Activated naive CD4-positive, alpha-beta T cell treated with anti-CD3 and anti-CD28 coated beads for 36 hours (primary cell): ENCODE measurements at regions not wholly inside any gene's neighbourhood (a gene's known extent, or its start where the extent isn't known, plus 50 kb on each side); places are given as distances from the start of the nearest gene placed in this dataset.

ENCODE experiments used
- CTCF ChIA-PET: fragments of 350-600 bp; sonication (Branson Sonifier 250); formaldehyde crosslinking; loops from one replicate; lab custom pipeline; 2021; ENCODE audit warnings: antibody characterized with exemption; lab: Charles Lee
- DNase-seq: peaks from one replicate; pipeline ENCODE4 v3.0.0-alpha.2; 2020
- H3K27ac Mint-ChIP-seq: one replicate; pipeline ENCODE4 v1.8.0; 2021; ENCODE audit warnings: mild to moderate bottlenecking, mixed read lengths
- H3K27me3 Mint-ChIP-seq: one replicate; pipeline ENCODE4 v1.8.0; 2021; ENCODE audit warnings: low read depth, mixed read lengths
- H3K36me3 Mint-ChIP-seq: one replicate; pipeline ENCODE4 v1.8.0; 2021; ENCODE audit warnings: low read depth, mixed read lengths
- H3K4me1 Mint-ChIP-seq: one replicate; pipeline ENCODE4 v1.8.0; 2021; ENCODE audit warnings: low read depth, mixed read lengths
- H3K4me3 Mint-ChIP-seq: one replicate; pipeline ENCODE4 v1.8.0; 2021; ENCODE audit warnings: mild to moderate bottlenecking, moderate library complexity, mixed read lengths
- H3K9me3 Mint-ChIP-seq: one replicate; pipeline ENCODE4 v1.8.0; 2021; ENCODE audit warnings: mixed read lengths
- intact Hi-C: fragments of 100-400 bp; cut with micrococcal nuclease; formaldehyde crosslinking; loops from one replicate; pipeline ENCODE4 v1.15.1; 2023

DNA sequence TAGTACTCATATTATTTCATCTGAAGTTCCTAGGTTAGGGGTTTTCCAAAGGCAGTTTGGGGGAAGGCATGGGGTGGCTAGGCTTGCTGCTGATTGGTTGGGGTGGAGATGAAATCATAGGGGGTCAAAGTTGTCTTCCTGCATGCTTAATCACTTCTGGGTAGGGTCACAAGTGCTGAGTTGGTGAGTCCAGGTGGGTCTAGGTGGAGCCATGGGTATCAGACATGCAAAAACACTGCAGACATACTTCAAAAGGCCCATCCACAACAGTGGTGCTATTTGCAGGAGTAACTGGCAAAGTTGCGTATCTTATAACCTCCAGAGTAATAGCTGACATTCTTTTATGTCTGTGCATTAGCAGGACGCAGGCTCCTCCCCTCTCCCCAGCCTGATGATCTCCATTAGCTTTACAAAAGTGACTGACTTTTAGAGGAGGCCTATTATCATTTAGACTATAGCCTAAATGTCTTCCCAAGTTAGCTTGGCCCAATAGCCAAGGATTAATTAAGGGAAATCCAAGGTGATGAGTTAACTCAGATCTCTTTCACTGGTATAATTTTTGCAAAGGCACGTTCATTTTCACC, 374.4 kb upstream of the PRMT6 start:
- Mint-ChIP-seq H3K4me1 (no peaks in the 10 kb centered on the region), H3K9me3 (peaks cover 11% of the 10 kb centered on the region)

DNA sequence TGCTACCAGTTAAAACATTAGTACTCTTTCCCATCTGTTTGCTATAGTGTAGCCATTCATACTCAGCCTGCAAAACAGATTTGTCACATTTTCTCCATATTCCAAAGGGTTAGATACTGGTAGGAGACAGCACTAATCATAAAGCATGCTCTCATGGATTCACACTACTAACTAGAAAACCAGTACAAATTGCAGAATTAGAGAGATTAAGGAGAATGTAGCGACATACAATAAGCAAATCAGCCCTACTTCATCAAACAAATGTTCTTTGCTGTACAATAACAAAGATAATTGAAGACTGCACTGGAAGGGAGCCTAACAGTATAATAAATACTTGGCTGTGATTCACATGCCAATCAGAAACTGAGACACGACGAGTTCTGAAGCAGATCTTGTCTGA, 368.0 kb upstream of the PRMT6 start:
- no peaks in the 10 kb centered on the region for H3K36me3 Mint-ChIP-seq
- peaks cover 11% of the 10 kb centered on the region for H3K9me3 Mint-ChIP-seq
- no peaks in the 10 kb centered on the region for H3K27me3 Mint-ChIP-seq
- no peak overlapping the region for H3K4me3 Mint-ChIP-seq
- H3K27ac Mint-ChIP-seq, result no peak overlapping the region
- no peak for DNase-seq
- intact Hi-C loops, result no loop called here
- CTCF ChIA-PET, result no interaction called here
- H3K4me1 Mint-ChIP-seq, result no peaks in the 10 kb centered on the region

More for the DNA sequence above, 374.4 kb upstream of the PRMT6 start:
- Mint-ChIP-seq H3K27ac (no peak overlapping the region), H3K4me3 (no peak overlapping the region), H3K27me3 (no peaks in the 10 kb centered on the region), H3K36me3 (no peaks in the 10 kb centered on the region)
- CTCF ChIA-PET, result no interaction called here
- no peak for DNase-seq
- intact Hi-C loops, result no loop called here

DNA sequence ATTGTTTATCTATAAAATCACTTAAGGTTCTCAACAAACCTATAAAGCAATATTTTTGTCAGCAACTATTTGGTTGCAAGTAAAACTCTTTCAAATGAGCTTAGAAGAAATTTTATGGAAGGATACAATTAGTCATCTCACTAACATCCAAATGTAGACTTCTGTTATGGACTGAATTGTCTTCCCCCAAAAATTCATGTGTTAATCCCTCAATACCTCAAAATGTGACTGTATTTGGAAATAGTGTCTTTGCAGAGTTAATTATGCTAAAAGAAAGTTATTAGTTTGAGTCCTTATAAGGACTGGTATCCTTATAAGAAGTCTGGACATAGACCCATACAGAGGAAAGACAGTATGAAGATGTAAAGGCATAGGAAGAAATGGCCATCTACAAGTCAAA, 357.8 kb upstream of the PRMT6 start:
- no peaks in the 10 kb centered on the region for H3K27me3 Mint-ChIP-seq
- H3K4me3 Mint-ChIP-seq, result no peak overlapping the region
- intact Hi-C loops, result no loop called here
- no peak overlapping the region for H3K27ac Mint-ChIP-seq
- H3K4me1 Mint-ChIP-seq, result no peaks in the 10 kb centered on the region
- no peaks in the 10 kb centered on the region for H3K36me3 Mint-ChIP-seq
- DNase-seq, result no peak
- H3K9me3 Mint-ChIP-seq, result peaks cover 6% of the 10 kb centered on the region
- CTCF ChIA-PET, result no interaction called here

DNA sequence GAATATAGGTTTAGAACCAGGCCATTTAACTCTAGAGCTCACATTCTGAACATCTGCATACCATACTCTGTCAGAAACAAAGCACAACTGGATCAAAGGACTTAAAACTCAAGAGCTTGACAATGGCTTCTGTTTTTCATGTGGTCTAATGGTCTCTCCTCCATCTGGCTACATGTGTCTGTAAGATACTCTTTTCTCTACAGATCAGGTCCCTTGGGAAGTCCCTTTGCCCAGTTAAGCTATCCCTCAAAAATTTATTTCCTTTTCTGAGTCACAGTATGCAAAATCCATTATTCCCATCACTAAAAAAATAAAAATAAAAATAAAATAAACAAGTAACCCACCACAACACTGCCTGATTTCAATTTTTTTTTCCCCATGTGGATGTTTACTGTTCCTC, 357.0 kb upstream of the PRMT6 start:
- H3K36me3 Mint-ChIP-seq, result no peaks in the 10 kb centered on the region

DNA sequence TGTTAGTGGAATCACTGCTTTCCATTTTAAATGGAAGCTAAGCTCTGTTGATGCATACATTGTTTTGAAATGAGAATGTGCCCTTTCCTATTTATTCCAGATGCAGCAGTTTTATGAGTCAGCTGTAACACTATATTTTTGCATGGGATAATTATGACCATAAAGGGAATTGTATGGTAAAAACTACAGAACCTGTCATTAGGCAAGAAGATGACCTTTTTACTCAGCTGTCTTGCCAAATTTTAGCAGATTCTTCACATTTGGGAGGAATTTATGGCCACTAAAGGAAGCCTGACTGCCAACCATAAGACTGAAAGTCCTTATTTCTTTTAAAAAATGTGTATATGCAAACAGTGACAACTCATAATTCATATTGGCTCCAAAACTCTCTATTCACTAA, 356.3 kb upstream of the PRMT6 start:
- no peak overlapping the region for H3K4me3 Mint-ChIP-seq
- H3K36me3 Mint-ChIP-seq, result no peaks in the 10 kb centered on the region
- DNase-seq, result no peak
- peaks cover 8% of the 10 kb centered on the region for H3K9me3 Mint-ChIP-seq
- no peaks in the 10 kb centered on the region for H3K4me1 Mint-ChIP-seq
- CTCF ChIA-PET, result no interaction called here
- intact Hi-C loops, result no loop called here
- no peaks in the 10 kb centered on the region for H3K27me3 Mint-ChIP-seq
- no peak overlapping the region for H3K27ac Mint-ChIP-seq

More for the DNA sequence above, 357.0 kb upstream of the PRMT6 start:
- intact Hi-C loops, result no loop called here
- CTCF ChIA-PET, result no interaction called here
- H3K4me3 Mint-ChIP-seq, result no peak overlapping the region
- no peaks in the 10 kb centered on the region for H3K4me1 Mint-ChIP-seq
- H3K27ac Mint-ChIP-seq, result no peak overlapping the region
- DNase-seq, result no peak
- H3K9me3 Mint-ChIP-seq, result peaks cover 8% of the 10 kb centered on the region
- H3K27me3 Mint-ChIP-seq, result no peaks in the 10 kb centered on the region

DNA sequence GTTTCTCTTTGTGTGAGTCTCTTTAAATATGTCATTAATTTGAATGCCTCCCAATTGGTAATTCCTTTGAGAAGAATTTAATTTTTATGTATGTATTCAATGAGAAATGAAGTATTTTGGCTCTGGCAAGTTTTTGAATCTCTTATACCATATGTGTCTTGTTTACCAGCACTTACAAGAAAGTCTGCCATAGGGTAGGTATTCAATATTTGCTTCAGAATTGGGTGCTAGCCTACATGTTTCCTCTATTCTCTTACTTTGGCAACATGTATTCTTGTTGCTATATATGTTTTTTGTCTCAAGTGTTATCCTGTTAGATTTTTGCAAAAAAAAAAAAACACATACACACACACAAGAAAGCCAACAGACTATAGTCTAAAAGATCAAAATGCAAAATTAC, 350.5 kb upstream of the PRMT6 start:
- CTCF ChIA-PET, result no interaction called here
- no peaks in the 10 kb centered on the region for H3K4me1 Mint-ChIP-seq
- peaks cover 8% of the 10 kb centered on the region for H3K9me3 Mint-ChIP-seq
- no peak overlapping the region for H3K4me3 Mint-ChIP-seq
- no peak for DNase-seq
- H3K27me3 Mint-ChIP-seq, result no peaks in the 10 kb centered on the region
- no peaks in the 10 kb centered on the region for H3K36me3 Mint-ChIP-seq
- H3K27ac Mint-ChIP-seq, result no peak overlapping the region
- intact Hi-C loops, result no loop called here

DNA sequence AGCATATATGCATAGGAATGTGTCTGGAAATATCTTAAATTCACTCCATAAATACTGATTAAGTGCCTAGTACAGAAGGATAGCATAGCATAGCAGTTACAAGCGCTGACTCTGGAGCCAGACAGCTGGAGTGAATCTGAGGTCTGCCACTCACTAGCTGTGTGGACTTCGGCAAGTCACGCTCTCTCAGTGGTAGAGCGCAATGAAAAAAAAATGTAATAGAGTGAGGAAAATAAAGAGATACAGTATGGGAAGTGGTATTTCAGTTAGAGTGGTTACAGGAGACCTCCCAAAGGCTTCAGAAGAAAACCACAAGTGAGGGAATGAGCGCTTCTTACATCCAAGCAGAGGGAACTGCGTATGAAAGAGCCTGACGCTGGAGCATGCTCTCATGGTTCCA, 338.9 kb upstream of the PRMT6 start:
- intact Hi-C loops, result no loop called here
- CTCF ChIA-PET, result no interaction called here

DNA sequence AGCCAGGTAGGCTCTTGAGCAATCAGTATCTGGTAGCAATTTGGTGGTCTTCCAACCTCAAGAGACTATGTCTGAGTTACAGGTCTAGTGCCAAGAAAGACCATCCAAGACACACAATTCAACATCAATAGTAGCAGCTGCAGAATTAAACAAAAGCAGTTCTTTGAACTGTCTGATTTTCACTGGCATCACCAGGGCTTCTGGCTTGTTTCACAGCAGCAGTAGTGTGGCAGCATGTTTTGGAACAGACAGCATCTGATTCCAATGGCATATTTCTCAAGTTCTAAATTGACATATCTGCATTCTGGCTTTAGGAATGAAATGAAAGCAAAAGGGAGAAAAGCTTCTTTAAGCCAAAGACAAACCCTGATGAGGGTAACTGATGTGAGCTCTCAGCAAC, 334.7 kb upstream of the PRMT6 start:
- CTCF ChIA-PET, result no interaction called here
- Mint-ChIP-seq H3K9me3 (peaks cover 5% of the 10 kb centered on the region), H3K4me3 (no peak overlapping the region), H3K4me1 (no peaks in the 10 kb centered on the region), H3K27ac (no peak overlapping the region), H3K27me3 (no peaks in the 10 kb centered on the region), H3K36me3 (no peaks in the 10 kb centered on the region)
- intact Hi-C loops, result no loop called here
- DNase-seq, result no peak

More for the DNA sequence above, 338.9 kb upstream of the PRMT6 start:
- no peaks in the 10 kb centered on the region for H3K27me3 Mint-ChIP-seq
- no peak overlapping the region for H3K4me3 Mint-ChIP-seq
- H3K36me3 Mint-ChIP-seq, result no peaks in the 10 kb centered on the region
- H3K4me1 Mint-ChIP-seq, result no peaks in the 10 kb centered on the region
- no peak overlapping the region for H3K27ac Mint-ChIP-seq
- DNase-seq, result no peak
- peaks cover 2% of the 10 kb centered on the region for H3K9me3 Mint-ChIP-seq

DNA sequence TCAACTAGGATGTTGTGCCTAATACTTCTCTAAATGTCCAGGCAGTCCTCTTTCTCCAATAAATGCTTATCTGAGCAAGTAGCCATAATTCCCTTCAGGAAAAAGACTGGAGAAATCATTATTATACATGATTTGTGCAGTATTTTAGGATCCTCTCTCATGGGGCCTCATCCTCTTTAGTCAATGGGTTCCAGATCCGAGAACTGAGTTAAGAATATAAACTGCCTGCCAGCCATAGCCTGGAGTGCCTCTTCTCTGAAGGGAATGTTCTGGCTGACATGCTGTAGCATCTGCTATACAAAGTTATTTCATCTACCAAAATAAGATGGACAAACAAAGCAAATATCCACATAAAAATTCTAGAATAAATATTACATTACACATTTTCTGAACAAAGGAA, 334.0 kb upstream of the PRMT6 start:
- CTCF ChIA-PET, result no interaction called here
- Mint-ChIP-seq H3K36me3 (no peaks in the 10 kb centered on the region), H3K4me3 (no peak overlapping the region), H3K27me3 (no peaks in the 10 kb centered on the region), H3K4me1 (no peaks in the 10 kb centered on the region), H3K27ac (no peak overlapping the region), H3K9me3 (peaks cover 5% of the 10 kb centered on the region)
- intact Hi-C loops, result no loop called here
- DNase-seq, result no peak

DNA sequence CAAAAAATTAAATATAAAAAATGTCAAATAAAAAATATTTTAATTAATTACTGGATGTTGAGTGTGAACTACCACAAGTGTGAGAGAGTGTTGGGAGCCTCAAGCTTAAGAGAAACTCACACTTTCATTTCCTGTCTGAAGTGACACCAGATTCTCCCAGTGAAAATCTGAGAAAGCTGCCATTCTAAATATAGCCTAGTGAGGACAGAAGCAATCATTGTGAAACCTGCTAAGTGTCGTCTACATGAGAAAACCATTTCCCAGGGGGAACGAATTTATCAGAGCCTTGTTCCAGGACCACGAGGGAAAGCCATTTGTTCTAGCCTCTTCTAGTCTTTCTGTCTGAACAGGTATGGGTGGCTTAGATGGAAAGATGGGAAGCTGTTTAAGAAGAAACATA, 329.3 kb upstream of the PRMT6 start:
- Mint-ChIP-seq H3K4me3 (no peak overlapping the region), H3K27ac (no peak overlapping the region), H3K27me3 (no peaks in the 10 kb centered on the region), H3K9me3 (peaks cover 3% of the 10 kb centered on the region), H3K4me1 (no peaks in the 10 kb centered on the region), H3K36me3 (no peaks in the 10 kb centered on the region)
- no peak for DNase-seq
- intact Hi-C loops, result no loop called here
- CTCF ChIA-PET, result no interaction called here

DNA sequence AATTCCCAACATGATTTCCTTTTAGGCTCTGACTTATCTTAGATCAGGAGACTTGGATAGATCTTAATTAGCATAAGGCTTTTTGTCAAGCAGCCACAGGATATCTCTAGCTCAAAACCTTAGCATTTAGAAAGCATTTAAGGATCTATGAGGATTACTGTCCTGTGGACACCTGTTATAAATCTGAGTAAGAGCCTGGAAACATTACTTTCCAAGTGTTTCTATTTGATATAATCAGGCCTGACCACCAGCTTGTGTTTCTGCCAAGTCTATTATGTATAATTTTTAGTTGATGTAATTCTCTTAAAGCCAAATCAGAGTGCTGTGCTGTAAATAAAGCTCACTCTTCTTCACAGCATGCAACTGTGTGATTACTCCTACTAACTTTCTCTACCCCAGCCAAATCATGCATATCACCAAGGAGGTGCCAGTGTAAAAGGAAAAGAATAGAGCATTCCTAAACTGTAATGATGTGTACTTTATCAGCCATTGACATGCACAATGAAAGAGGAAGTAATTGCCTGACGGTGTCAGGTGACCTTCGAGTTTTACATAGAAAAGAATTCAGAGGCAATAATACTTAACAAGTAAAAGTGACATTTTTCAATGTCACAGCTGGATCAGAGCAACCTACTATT, 309.9 kb upstream of the PRMT6 start:
- Mint-ChIP-seq H3K36me3 (no peaks in the 10 kb centered on the region), H3K4me3 (no peak overlapping the region), H3K27ac (no peak overlapping the region), H3K27me3 (no peaks in the 10 kb centered on the region), H3K4me1 (no peaks in the 10 kb centered on the region), H3K9me3 (peaks cover 2% of the 10 kb centered on the region)
- CTCF ChIA-PET, result no interaction called here
- intact Hi-C loops, result no loop called here
- no peak for DNase-seq

DNA sequence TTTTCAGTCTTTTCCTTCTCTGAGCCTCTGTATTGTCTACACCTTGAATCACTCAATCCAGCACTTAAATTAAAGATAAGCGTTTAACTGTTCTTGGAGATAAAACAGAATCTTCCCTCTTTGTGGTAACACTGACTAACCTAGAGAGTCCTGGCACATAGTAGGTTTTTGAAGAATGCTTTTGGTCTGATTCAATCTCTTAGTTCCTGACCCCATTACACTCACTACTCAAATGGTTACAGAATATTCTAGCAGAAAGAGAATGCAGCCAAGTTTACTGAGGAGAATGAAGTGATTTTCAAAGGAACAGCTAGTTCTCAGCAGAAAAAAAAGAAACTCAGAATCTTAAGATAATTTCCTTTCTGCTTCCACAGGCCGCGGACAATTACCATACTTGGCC, 309.2 kb upstream of the PRMT6 start:
- no peak for DNase-seq
- Mint-ChIP-seq H3K9me3 (peaks cover 2% of the 10 kb centered on the region), H3K4me1 (no peaks in the 10 kb centered on the region), H3K4me3 (no peak overlapping the region), H3K27me3 (no peaks in the 10 kb centered on the region), H3K36me3 (no peaks in the 10 kb centered on the region), H3K27ac (no peak overlapping the region)
- CTCF ChIA-PET, result no interaction called here
- intact Hi-C loops, result no loop called here

DNA sequence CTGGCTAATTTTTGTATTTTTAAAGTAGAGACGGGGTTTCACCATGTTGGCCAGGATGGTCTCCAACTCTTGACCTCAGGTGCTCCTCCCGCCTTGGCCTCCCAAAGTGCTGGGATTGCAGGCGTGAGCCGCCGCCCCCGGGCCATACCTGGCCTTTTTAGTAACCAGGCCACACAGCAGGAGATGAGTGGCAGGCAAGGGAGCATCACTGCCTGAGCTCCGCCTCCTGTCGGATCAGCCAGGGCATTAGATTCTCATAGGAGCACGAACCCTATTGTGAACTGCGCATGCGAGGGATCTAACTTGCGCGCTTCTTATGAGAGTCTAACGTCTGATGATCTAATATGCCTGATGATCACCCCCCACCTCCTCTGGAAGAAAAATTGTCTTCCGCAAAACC, 308.7 kb upstream of the PRMT6 start:
- intact Hi-C loops, result no loop called here
- Mint-ChIP-seq H3K4me3 (no peak overlapping the region), H3K9me3 (peaks cover 2% of the 10 kb centered on the region), H3K27me3 (no peaks in the 10 kb centered on the region), H3K36me3 (no peaks in the 10 kb centered on the region), H3K27ac (no peak overlapping the region), H3K4me1 (no peaks in the 10 kb centered on the region)
- CTCF ChIA-PET, result no interaction called here
- DNase-seq, result no peak
